ENCODE measurements at regions not wholly inside any gene's neighbourhood (a gene's known extent, or its start where the extent isn't known, plus 50 kb on each side); places are given as distances from the start of the nearest gene placed in this dataset.

GRCh38 chr13:67725999-67726398, 495.9 kb upstream of the PCDH9 start:
- TF ChIP-seq PATZ1 (CRISPR knock-in tag; IDR thresholded peaks at IDR 0.05; ENCODE audit: borderline replicate concordance) (no peak), ZNF565 (CRISPR knock-in tag; conservative IDR thresholded peaks at IDR 0.05; ENCODE audit: low read depth) (no peak)
